ENCODE measurements at regions not wholly inside any gene's neighbourhood (a gene's known extent, or its start where the extent isn't known, plus 50 kb on each side); places are given as distances from the start of the nearest gene placed in this dataset.
"Not testable (repeated sequence)": the region's sequence is repeated elsewhere in the genome, so short reads cannot be mapped to it uniquely, and the experiment has no call there.

GRCh38 chr16:18263046-18263445, 73.5 kb downstream of the NPIPA8 start:
- DNase-seq (ENCODE audit: low read depth in 4 of 4, low spot score in 2 of 4) = not testable (repeated sequence)

- not testable (repeated sequence) for DNase-seq (ENCODE audit: low read depth in 4 of 4, low spot score in 2 of 4)
Observed at GRCh38 chr16:18261848-18262247, 74.7 kb downstream of the NPIPA8 start.

- DNase-seq (ENCODE audit: low read depth in 4 of 4, low spot score in 2 of 4) = not testable (repeated sequence)
Observed at GRCh38 chr16:18259496-18260176, 76.9 kb downstream of the NPIPA8 start.

- DNase-seq (ENCODE audit: low read depth in 4 of 4, low spot score in 2 of 4) = not testable (repeated sequence)
Observed at GRCh38 chr16:18252943-18253342, 83.6 kb downstream of the NPIPA8 start.

- DNase-seq (ENCODE audit: low read depth in 4 of 4, low spot score in 2 of 4) = not testable (repeated sequence)
Observed at GRCh38 chr16:18230505-18230904, 106.0 kb downstream of the NPIPA8 start.

GRCh38 chr16:18222054-18223009, 114.2 kb downstream of the NPIPA8 start:
- not testable (repeated sequence) for DNase-seq (ENCODE audit: low read depth in 4 of 4, low spot score in 2 of 4)

GRCh38 chr16:18217741-18218140, 118.8 kb downstream of the NPIPA8 start:
- DNase-seq (ENCODE audit: low read depth in 4 of 4, low spot score in 2 of 4) = not testable (repeated sequence)

GRCh38 chr16:18216814-18217213, 119.7 kb downstream of the NPIPA8 start:
- not testable (repeated sequence) for DNase-seq (ENCODE audit: low read depth in 4 of 4, low spot score in 2 of 4)

GRCh38 chr16:18213810-18214209, 122.7 kb downstream of the NPIPA8 start:
- DNase-seq (ENCODE audit: low read depth in 4 of 4, low spot score in 2 of 4) = not testable (repeated sequence)

GRCh38 chr16:18211505-18211904, 125.0 kb downstream of the NPIPA8 start:
- not testable (repeated sequence) for DNase-seq (ENCODE audit: low read depth in 4 of 4, low spot score in 2 of 4)

- not testable (repeated sequence) for DNase-seq (ENCODE audit: low read depth in 4 of 4, low spot score in 2 of 4)
Observed at GRCh38 chr16:18204786-18205185, 131.8 kb downstream of the NPIPA8 start.

- DNase-seq (ENCODE audit: low read depth in 4 of 4, low spot score in 2 of 4) = not testable (repeated sequence)
Observed at GRCh38 chr16:18204309-18204708, 132.2 kb downstream of the NPIPA8 start.

GRCh38 chr16:18201511-18201910, 135.0 kb downstream of the NPIPA8 start:
- DNase-seq (ENCODE audit: low read depth in 4 of 4, low spot score in 2 of 4) = not testable (repeated sequence)

GRCh38 chr16:18192389-18192788, 144.1 kb downstream of the NPIPA8 start:
- not testable (repeated sequence) for DNase-seq (ENCODE audit: low read depth in 4 of 4, low spot score in 2 of 4)

- DNase-seq (ENCODE audit: low read depth in 4 of 4, low spot score in 2 of 4) = not testable (repeated sequence)
Observed at GRCh38 chr16:18190179-18190578, 146.4 kb downstream of the NPIPA8 start.

- DNase-seq (ENCODE audit: low read depth in 4 of 4, low spot score in 2 of 4) = not testable (repeated sequence)
Observed at GRCh38 chr16:18184755-18185154, 151.8 kb downstream of the NPIPA8 start.

- DNase-seq (ENCODE audit: low read depth in 4 of 4, low spot score in 2 of 4) = not testable (repeated sequence)
Observed at GRCh38 chr16:18181028-18181427, 155.5 kb downstream of the NPIPA8 start.

- DNase-seq (ENCODE audit: low read depth in 4 of 4, low spot score in 2 of 4) = not testable (repeated sequence)
Observed at GRCh38 chr16:18173945-18174497, 162.5 kb downstream of the NPIPA8 start.

GRCh38 chr16:18162293-18162692, 174.2 kb downstream of the NPIPA8 start:
- not testable (repeated sequence) for DNase-seq (ENCODE audit: low read depth in 4 of 4, low spot score in 2 of 4)

- DNase-seq (ENCODE audit: low read depth in 4 of 4, low spot score in 2 of 4) = not testable (repeated sequence)
Observed at GRCh38 chr16:18161224-18161623, 175.3 kb downstream of the NPIPA8 start.

- not testable (repeated sequence) for DNase-seq (ENCODE audit: low read depth in 4 of 4, low spot score in 2 of 4)
Observed at GRCh38 chr16:18159185-18159584, 177.4 kb downstream of the NPIPA8 start.
